LNCaP clone FGC (cell line): ENCODE measurements at regions not wholly inside any gene's neighbourhood (a gene's known extent, or its start where the extent isn't known, plus 50 kb on each side); places are given as distances from the start of the nearest gene placed in this dataset.

Experiments used
- DNase-seq: peaks from one replicate; pipeline ENCODE4 v3.0.0-alpha.2; 2011; ENCODE audit warnings: low read depth
- H3K4me3 ChIP-seq: 2 replicates; pipeline ENCODE4 v1.5.1; 2011; ENCODE audit warnings: mild to moderate bottlenecking, low read depth, low read length, control low read depth
- CTCF ChIP-seq: IDR thresholded peaks from 2 replicates; pipeline ENCODE4 v1.5.1; 2012; ENCODE audit warnings: mild to moderate bottlenecking; ENCODE audit not compliant: control insufficient read depth, insufficient read depth; ENCODE audit errors: extremely low read depth

- no peak for DNase-seq
- no peak overlapping the region for H3K4me3 ChIP-seq
- no peak for TF ChIP-seq CTCF
Observed at GRCh38 chr5:36528588-36528987, 77.8 kb upstream of the SLC1A3 start.

- TF ChIP-seq CTCF: no peak
- no peak overlapping the region for H3K4me3 ChIP-seq
- no peak for DNase-seq
Observed at GRCh38 chr5:36529142-36529541, 77.3 kb upstream of the SLC1A3 start.

DNA sequence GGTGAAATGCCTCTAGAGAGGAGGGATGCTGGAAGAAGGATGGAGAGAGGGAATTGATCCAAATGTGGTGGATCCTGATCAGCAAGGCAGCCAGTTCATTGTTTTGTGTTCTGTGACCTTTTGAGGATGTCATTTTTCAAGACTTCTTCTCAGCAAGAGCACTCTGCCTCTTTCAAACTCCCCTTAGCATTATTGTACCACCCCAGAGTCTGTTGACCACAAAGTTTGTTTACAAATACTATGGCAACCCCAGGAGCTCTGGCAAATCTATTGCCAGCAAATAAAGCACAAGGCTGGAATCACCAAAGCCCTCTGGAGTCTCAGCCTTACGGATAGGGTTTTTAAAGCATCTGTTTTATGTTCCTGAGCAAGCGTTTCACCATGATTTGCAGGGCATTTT, 76.2 kb upstream of the SLC1A3 start:
- DNase-seq: no peak
- TF ChIP-seq CTCF: no peak
- H3K4me3 ChIP-seq: no peak overlapping the region

DNA sequence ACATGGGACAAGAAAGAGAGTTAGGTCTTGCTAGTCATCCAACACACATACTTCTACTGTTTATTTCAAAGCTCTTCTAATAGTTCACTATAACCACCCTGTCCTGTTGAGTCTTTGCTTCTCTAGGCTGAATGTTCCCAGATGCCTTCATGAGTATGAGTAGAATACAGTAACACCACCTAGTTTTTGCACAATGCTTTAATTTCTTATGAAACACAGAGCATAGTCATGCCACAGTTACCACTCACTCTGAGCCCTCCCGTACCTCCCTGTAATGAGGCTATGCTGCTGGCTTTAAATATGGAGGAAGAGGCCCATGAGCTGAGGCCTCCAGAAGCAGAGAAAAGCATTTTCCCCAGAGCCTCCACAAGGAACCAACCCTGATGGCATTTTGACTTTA, 75.0 kb upstream of the SLC1A3 start:
- DNase-seq: no peak
- TF ChIP-seq CTCF: no peak
- H3K4me3 ChIP-seq: no peak overlapping the region

DNA sequence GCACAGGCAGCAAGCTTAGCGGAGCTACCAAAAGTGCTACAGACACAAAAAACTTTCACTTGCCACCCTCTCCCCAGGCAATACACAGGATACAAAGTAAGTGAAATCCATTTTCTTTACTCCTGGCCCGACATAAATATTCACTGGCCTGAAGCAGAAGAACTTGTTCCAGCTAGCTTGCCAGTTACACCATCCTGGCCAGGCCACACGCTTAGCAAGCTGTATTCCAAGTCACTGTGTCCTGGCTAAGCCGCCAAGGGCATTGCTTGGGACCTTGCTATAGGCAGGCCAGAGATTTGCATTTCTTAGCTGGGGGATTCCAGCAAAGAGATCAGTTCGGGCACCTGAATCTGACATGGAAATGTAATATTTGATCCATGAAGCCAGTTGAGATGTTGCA, 71.0 kb upstream of the SLC1A3 start:
- H3K4me3 ChIP-seq: no peak overlapping the region
- TF ChIP-seq CTCF: no peak
- no peak for DNase-seq

DNA sequence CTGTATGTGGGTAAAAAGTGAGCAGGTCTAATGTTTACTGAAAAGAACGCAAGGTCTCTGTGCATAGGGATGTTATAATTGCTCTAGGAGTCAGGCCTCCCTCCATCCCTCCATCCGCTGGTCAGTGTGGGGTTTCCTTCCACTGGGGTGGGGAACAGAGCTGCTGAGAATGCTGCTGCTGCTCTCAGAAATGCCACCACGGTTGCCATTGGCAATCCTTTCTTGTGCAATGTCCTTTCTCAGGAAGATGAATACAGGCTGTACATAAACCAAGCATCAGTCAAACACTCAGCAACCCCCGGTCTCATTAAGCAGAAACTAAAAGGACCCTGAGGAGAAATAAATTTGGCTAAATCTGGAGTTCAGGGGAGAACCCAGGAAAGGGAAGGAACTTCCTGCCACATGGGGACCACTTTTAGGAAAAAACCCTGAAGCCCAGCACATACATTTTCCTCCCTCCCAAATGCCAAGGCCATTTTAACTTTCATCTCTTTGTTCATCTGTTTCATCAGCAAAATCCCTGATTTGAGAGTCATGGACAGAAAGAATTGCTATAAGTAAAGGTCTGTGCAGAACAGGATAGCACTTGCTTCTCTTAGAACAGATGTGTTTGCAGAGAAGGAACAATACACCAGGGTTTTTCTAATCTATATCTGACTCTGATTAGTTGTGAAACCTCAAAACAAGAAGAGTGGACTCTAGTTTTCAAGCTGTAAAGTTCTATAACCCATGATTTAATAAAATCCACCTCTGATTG, 70.4 kb upstream of the SLC1A3 start:
- no peak for DNase-seq
- TF ChIP-seq CTCF: no peak
- H3K4me3 ChIP-seq: no peak overlapping the region

GRCh38 chr5:36536616-36537005, 69.8 kb upstream of the SLC1A3 start:
- no peak for TF ChIP-seq CTCF
- no peak for DNase-seq
- H3K4me3 ChIP-seq: no peak overlapping the region
